ENCODE measurements at regions not wholly inside any gene's neighbourhood (a gene's known extent, or its start where the extent isn't known, plus 50 kb on each side); places are given as distances from the start of the nearest gene placed in this dataset.

- DNase-seq, result no peak
- Histone ChIP-seq H3K27me3 (no peaks in the 10 kb centered on the region), H3K4me1 (peaks cover 0 to 64% (median 5%) of the 10 kb centered on the region in 4 donors), H3K9me3 (no peaks in the 10 kb centered on the region), H3K36me3 (no peaks in the 10 kb centered on the region), H3K4me3 (no peak overlapping the region), H3K27ac (peak overlapping the region in 1 of 2 donors; percentile 47)
- TF ChIP-seq CTCF (IDR thresholded peaks at IDR 0.05), result no peak
- intact Hi-C loops (cut with DNase I; ENCODE audit: low total_unique reads), result no loop called here
Observed at GRCh38 chr11:122342089-122342744, 226.2 kb upstream of the BLID start.

- no peak overlapping the region for H3K4me3 ChIP-seq
- H3K36me3 ChIP-seq, result no peaks in the 10 kb centered on the region
- peaks cover 0 to 71% (median 5%) of the 10 kb centered on the region in 4 donors for H3K4me1 ChIP-seq
- H3K9me3 ChIP-seq, result no peaks in the 10 kb centered on the region
- no peak for TF ChIP-seq CTCF (IDR thresholded peaks at IDR 0.05)
- H3K27ac ChIP-seq, result peak overlapping the region in 1 of 2 donors; percentile 47
- no peak for DNase-seq
- H3K27me3 ChIP-seq, result no peaks in the 10 kb centered on the region
- intact Hi-C loops (cut with DNase I; ENCODE audit: low total_unique reads), result no loop called here
Observed at GRCh38 chr11:122341477-122341876, 225.5 kb upstream of the BLID start.

- Histone ChIP-seq H3K27me3 (no peaks in the 10 kb centered on the region), H3K9me3 (no peaks in the 10 kb centered on the region), H3K4me3 (no peak overlapping the region), H3K36me3 (no peaks in the 10 kb centered on the region), H3K4me1 (peaks cover 0 to 78% (median 5%) of the 10 kb centered on the region in 4 donors), H3K27ac (peak overlapping the region; percentile 10 to 47)
- DNase-seq, result no peak
- no peak for TF ChIP-seq CTCF (IDR thresholded peaks at IDR 0.05)
- intact Hi-C loops (cut with DNase I; ENCODE audit: low total_unique reads), result no loop called here
Observed at GRCh38 chr11:122340607-122341290, 224.7 kb upstream of the BLID start.

GRCh38 chr11:122339436-122340060, 223.5 kb upstream of the BLID start:
- TF ChIP-seq CTCF (IDR thresholded peaks at IDR 0.05), result no peak
- no peak for DNase-seq
- Histone ChIP-seq H3K27ac (peak overlapping the region; percentile 0 to 47), H3K4me3 (no peak overlapping the region), H3K36me3 (no peaks in the 10 kb centered on the region), H3K9me3 (no peaks in the 10 kb centered on the region), H3K27me3 (no peaks in the 10 kb centered on the region), H3K4me1 (peaks cover 0 to 83% (median 7%) of the 10 kb centered on the region in 4 donors)
- intact Hi-C loops (cut with DNase I; ENCODE audit: low total_unique reads), result no loop called here

GRCh38 chr11:122337704-122338103, 221.7 kb upstream of the BLID start:
- H3K27ac ChIP-seq, result peak overlapping the region; percentile 46 to 53
- no peak for TF ChIP-seq CTCF (IDR thresholded peaks at IDR 0.05)
- H3K27me3 ChIP-seq, result no peaks in the 10 kb centered on the region
- H3K4me3 ChIP-seq, result peak overlapping the region in 1 of 2 donors; percentile 24
- no peak for DNase-seq
- intact Hi-C loops (cut with DNase I; ENCODE audit: low total_unique reads), result no loop called here
- peaks cover 0 to 70% (median 7%) of the 10 kb centered on the region in 4 donors for H3K4me1 ChIP-seq
- no peaks in the 10 kb centered on the region for H3K36me3 ChIP-seq
- no peaks in the 10 kb centered on the region for H3K9me3 ChIP-seq

Data from tibial artery (tissue), 4 donors.